Femur (tissue), 1 donor: ENCODE measurements at regions not wholly inside any gene's neighbourhood (a gene's known extent, or its start where the extent isn't known, plus 50 kb on each side); places are given as distances from the start of the nearest gene placed in this dataset.

Experiments
- DNase-seq: peaks from one replicate; pipeline ENCODE4 v3.0.0-alpha.2; 2017

DNA sequence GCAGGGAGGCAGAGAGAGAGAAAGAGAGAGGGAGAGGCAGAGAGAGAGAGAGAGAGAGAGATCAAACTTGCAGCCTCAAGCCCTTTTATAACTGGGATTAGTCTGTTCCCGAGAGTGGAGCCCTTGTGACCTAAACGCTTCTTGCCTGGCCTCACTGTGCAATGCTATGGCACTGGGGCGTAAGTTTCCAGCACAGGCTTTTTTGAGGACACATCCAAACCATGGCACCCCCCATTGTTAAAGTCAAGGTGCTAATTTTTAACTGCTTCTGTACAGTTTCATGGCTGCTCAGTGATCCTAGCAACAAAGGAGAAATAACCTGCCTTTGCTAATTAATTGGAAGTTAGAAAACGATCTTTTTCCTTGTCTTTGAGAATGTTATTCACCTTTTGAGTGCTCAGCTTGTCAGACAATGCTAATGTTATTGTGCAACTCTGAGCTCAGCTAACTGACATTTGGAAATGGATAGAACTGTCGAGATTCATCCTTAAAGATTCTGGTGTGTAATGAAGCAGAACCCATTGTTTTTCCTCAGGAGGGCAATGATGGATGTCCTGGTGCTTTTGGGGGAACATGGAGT lies 268.4 kb downstream of the GLRX3 start:
- no peak for DNase-seq

DNA sequence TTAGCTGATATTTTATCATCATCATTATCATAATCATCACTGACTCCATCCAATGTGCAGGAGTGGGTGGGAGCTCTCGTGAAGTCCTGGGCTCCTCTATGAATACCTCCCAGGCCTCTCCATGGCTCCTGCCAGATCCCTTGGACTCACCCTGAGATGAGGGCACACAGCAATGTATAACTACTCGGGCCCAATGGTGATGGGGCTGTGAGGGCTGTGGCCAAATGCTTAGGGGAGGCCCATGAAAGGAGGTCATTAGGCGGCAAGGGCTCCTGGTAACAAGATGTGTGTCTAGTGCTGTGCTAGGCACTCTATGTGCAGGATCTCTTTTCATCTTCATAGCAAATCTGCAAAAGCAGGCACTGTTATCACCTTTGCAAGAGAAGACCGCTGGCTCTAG lies 270.9 kb downstream of the GLRX3 start:
- DNase-seq, result no peak

DNA sequence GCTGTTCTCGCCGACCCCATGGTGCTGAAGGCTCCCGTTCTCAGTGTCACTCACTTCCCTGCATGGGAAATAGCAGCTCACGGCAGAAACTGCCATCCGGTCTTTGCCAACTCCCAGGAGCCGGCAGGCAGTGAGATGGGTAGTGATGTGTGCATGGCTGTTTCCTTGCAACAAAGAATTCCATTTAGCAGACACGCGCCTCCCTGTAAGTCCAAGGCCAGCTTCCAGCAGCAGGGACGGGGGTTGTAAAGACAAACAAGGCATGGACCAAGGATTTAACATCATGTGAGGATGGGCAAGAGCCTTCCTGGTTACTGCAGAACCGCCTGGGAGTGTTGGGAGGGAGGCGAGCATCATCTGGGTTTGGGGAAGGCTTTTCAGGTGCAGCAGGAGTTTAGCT lies 273.1 kb downstream of the GLRX3 start:
- DNase-seq, result no peak

- DNase-seq, result no peak
Observed at GRCh38 chr10:130409931-130410330, 273.7 kb downstream of the GLRX3 start.

GRCh38 chr10:130411496-130412085 lies 275.4 kb downstream of the GLRX3 start:
- no peak for DNase-seq

DNA sequence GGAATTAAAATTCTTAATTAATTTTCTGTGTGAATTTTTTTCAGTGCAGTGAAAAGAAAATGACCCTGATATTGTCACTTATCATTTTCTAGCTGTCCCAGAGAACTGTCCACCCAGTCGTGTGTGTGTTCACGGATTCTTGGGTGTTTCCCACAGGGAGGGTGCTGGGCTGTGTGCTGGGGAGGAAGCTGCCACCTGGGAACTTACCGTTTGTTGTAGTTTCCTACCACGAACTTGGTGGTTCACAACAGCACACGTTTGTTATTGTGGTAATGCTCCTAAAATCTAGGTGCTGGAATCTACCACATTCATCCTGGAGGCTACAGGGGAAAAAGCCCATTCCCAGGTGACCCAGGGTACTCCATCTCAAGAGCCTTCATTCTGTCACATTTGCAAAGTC lies 276.1 kb downstream of the GLRX3 start:
- no peak for DNase-seq

DNA sequence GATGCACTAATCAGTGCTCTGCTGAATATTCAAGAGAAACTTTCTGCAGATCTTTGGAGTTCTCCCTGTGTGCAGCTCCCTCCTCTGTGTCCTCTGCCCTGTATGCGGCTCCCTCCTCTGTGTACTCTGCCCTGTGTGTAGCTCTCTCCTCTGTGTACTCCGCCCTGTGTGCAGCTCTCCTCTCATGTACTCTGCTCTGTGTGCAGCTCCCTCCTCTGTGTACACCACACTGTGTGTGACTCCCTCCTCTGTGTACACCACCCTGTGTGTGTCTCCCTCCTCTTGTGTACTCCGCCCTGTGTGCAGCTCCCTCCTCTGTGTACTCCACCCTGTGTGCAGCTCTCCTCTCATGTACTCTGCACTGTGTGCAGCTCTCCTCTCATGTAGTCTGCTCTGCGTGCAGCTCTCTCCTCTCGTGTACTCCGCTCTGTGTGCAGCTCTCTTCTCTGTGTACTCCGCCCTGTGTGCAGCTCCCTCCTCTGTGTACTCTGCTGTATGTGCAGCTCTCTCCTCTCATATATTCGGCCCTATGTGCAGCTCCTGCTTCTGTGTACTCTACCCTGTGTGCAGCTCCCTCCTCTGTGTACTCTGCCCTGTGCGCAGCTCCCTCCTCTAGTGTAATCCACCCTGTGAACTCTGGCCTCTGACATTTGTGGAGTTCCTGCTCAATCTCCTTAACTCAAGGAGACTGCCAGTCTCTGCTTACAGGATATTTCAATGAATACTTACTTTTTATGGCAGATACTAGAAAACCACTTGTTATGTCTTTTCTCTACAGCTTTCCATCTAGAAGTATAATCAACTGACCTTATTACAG lies 280.4 kb downstream of the GLRX3 start:
- no peak for DNase-seq

DNA sequence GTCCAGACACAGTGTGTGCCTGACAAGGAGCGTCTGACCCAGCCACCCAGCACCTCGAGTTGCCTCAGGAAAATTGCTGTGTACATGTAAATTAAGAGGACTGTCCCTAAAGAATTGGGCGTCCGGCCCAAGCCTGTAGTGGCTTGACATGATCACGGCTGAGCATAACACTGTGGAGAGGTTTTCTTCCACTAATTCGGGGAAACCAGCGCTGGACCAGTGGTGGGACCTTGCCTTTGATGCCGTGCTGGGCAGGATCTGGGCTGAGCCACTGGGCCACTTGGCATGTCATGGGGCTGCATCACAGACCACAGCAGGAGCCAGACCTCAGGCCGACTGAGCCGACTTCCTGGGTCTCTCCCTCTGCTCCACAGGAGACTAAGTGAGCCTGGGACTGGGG lies 282.5 kb downstream of the GLRX3 start:
- DNase-seq, result no peak

- no peak for DNase-seq
Observed at GRCh38 chr10:130421909-130422308, 285.7 kb downstream of the GLRX3 start.

- no peak for DNase-seq
Observed at GRCh38 chr10:130422366-130423324, 286.5 kb downstream of the GLRX3 start.

GRCh38 chr10:130423455-130424305 lies 287.5 kb downstream of the GLRX3 start:
- DNase-seq, result no peak

DNA sequence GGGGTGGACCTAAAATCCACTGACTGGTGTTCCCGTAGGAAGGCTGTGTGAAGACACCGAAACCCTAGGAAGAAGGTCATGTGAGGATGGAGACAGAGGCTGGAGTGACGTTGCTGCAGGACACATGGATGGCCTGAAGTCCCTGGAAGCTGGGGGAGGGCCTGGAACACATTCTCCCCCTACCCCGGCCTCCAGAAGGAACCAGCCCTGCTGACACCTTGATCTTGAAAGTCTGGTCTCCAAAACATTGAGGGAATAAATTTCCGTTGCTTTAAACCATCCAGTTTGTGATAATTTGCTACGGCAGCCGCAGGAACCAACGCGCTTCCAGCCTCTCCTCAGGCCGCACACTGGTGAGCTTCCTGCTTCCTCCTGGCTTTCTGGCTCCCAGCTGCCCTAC lies 288.2 kb downstream of the GLRX3 start:
- DNase-seq, result no peak

- no peak for DNase-seq
Observed at GRCh38 chr10:130425169-130425568, 289.0 kb downstream of the GLRX3 start.

DNA sequence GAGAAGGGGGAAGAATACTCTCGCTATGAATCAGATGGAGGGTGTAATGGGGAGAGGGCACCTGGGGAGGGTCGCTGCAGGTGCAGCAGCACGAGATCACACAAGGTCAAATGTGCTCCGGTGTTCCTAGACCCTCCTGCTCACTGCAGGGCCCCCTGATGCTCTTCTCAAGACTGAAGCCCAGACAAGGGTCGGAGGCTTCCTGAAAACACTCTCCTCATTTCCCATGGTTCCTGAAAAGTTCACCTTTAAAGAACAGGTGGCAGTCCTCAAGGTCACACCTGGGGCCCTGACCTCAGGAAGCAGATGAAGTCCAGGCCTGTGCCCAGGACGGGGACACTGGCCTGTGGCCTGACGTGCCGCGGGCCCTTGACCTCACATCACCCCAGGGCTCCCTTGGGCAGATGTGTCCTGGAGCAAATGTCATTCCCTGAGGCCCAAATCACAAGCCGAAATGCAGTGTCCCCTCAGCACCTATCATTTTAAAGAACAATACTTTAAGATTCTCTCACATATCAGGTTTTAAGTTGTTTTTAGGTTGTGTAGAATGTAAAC lies 289.8 kb downstream of the GLRX3 start:
- DNase-seq, result no peak

DNA sequence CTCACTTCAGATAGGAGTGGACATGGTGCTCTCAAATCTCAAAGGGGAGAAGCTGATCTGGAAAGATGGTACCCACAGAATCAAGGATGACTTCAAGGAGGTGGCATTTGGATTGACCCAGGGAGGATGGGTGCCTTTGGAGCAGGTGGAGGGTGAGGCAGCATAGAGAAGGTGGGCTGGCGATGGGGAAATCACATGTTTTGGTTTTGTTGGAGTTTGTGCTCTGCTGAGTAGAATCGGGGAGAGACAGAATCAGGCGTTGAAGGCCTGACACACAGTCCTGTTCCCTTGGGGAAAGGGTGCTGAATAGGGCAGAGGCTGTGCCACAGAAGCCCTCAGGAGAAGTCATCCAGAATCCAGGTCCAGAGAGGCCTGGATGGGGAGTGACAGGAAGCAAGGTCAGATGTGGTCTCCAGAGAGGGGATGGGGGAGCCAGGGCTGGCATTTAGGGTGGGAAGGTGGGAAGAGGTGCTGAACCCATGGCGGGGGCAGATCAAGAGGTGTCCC lies 291.1 kb downstream of the GLRX3 start:
- no peak for DNase-seq

DNA sequence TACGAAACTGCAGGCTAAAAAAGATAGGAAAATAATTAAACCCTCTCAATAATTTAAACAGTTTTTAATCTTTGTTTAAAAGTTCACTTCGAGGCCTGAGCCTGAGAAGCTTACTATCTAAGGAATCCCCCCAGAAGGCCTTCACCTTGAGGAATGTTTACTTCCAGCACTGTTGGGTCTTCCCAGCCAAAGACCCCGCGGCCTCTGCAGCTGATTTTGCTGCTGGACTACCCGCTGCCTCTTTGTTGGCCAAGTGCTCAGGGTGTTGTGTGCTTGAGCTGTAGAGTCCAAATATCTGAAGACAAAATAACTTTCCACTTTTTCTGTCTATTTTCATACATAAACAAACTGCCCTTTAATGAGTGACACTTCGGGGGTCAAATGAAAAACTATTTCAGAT lies 292.7 kb downstream of the GLRX3 start:
- DNase-seq, result no peak

- DNase-seq, result no peak
Observed at GRCh38 chr10:130429809-130430208, 293.6 kb downstream of the GLRX3 start.

- DNase-seq, result no peak
Observed at GRCh38 chr10:130430291-130430690, 294.1 kb downstream of the GLRX3 start.

GRCh38 chr10:130430852-130431704 lies 294.9 kb downstream of the GLRX3 start:
- DNase-seq, result peak; percentile 4

GRCh38 chr10:130432271-130432670 lies 296.1 kb downstream of the GLRX3 start:
- DNase-seq, result no peak

GRCh38 chr10:130432850-130433249 lies 296.7 kb downstream of the GLRX3 start:
- DNase-seq, result peak; percentile 8
